Parathyroid adenoma (tissue), 2 donors: ENCODE measurements at regions not wholly inside any gene's neighbourhood (a gene's known extent, or its start where the extent isn't known, plus 50 kb on each side); places are given as distances from the start of the nearest gene placed in this dataset.

Source experiments
- H2AFZ ChIP-seq: fragments of 300-600 bp; sonication (generic); one replicate; pipeline ENCODE4 v1.7.0; 2017; ENCODE audit warnings: antibody characterized with exemption, mild to moderate bottlenecking
- H3K27ac ChIP-seq: fragments of 300-600 bp; sonication (generic); one replicate; pipeline ENCODE4 v1.7.0; 2017
- H3K27me3 ChIP-seq: fragments of 300-600 bp; sonication (generic); one replicate; pipeline ENCODE4 v1.7.0; 2017; ENCODE audit warnings: low read length; ENCODE audit not compliant: control insufficient read depth, insufficient read depth
- H3K36me3 ChIP-seq: fragments of 300-600 bp; sonication (generic); one replicate; pipeline ENCODE4 v1.7.0; 2017; ENCODE audit warnings: low read length; ENCODE audit not compliant: control insufficient read depth, insufficient read depth
- H3K4me1 ChIP-seq: fragments of 300-600 bp; sonication (generic); one replicate; pipeline ENCODE4 v1.7.0; 2017; ENCODE audit warnings: control low read depth
- H3K4me2 ChIP-seq: fragments of 300-600 bp; sonication (generic); one replicate; pipeline ENCODE4 v1.7.0; 2017; ENCODE audit warnings: low read length
- H3K4me3 ChIP-seq: fragments of 300-600 bp; sonication (generic); one replicate; pipeline ENCODE4 v1.7.0; 2017; ENCODE audit warnings: low read depth, low read length
- H3K79me2 ChIP-seq: fragments of 300-600 bp; sonication (generic); one replicate; pipeline ENCODE4 v1.7.0; 2017; ENCODE audit warnings: control low read depth
- H3K9ac ChIP-seq: fragments of 300-600 bp; sonication (generic); one replicate; pipeline ENCODE4 v1.7.0; 2017; ENCODE audit warnings: mild to moderate bottlenecking
- H3K9me3 ChIP-seq: fragments of 300-600 bp; sonication (generic); one replicate; pipeline ENCODE4 v1.7.0; 2017; ENCODE audit warnings: low read length; ENCODE audit not compliant: control insufficient read depth
- CTCF ChIP-seq: fragments of 300-600 bp; sonication (generic); IDR thresholded peaks from one replicate; pipeline ENCODE4 v1.7.0; 2017; ENCODE audit warnings: antibody characterized with exemption, mild to moderate bottlenecking
- donor health status: primary hyperparathyroidism.

GRCh38 chr1:38489844-38490270, 369.7 kb downstream of the RRAGC start:
- Histone ChIP-seq H3K9me3 (no peaks in the 10 kb centered on the region), H2AFZ (no peak overlapping the region), H3K79me2 (no peaks in the 10 kb centered on the region), H3K4me1 (no peaks in the 10 kb centered on the region), H3K9ac (no peak overlapping the region), H3K36me3 (no peaks in the 10 kb centered on the region), H3K4me2 (no peak overlapping the region), H3K27ac (no peak overlapping the region), H3K4me3 (no peak overlapping the region), H3K27me3 (no peaks in the 10 kb centered on the region)
- no peak for TF ChIP-seq CTCF

- no peaks in the 10 kb centered on the region for H3K79me2 ChIP-seq
- H3K27ac ChIP-seq, result no peak overlapping the region
- H3K9ac ChIP-seq, result no peak overlapping the region
- no peaks in the 10 kb centered on the region for H3K36me3 ChIP-seq
- no peak overlapping the region for H3K4me3 ChIP-seq
- no peaks in the 10 kb centered on the region for H3K4me1 ChIP-seq
- no peaks in the 10 kb centered on the region for H3K27me3 ChIP-seq
- H3K4me2 ChIP-seq, result no peak overlapping the region
- H3K9me3 ChIP-seq, result no peaks in the 10 kb centered on the region
- no peak for TF ChIP-seq CTCF
- no peak overlapping the region for H2AFZ ChIP-seq
Observed at GRCh38 chr1:38488162-38488898, 371.2 kb downstream of the RRAGC start.

DNA sequence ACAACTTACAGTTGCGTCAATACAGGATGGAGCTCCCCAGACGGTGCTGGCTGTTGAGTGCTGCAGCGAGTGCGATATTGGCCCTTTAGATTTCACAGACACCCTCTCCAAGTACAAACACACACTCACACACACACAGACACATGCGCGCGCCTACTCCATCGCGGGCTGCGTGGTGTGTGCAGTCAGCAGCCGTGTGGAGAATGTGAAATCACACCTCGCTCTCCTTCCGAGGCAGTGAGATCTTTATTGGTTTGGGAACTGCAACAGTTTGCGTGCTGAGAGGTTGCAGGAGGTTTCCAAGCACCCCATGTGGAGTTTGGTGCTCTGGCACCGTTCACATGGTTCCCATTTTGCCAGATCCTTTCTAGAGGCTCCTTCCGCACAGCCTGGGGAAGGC, 372.2 kb downstream of the RRAGC start:
- H3K27me3 ChIP-seq, result no peaks in the 10 kb centered on the region
- no peak overlapping the region for H3K4me3 ChIP-seq
- TF ChIP-seq CTCF, result no peak
- H3K27ac ChIP-seq, result no peak overlapping the region
- no peak overlapping the region for H3K9ac ChIP-seq
- H2AFZ ChIP-seq, result no peak overlapping the region
- H3K4me2 ChIP-seq, result no peak overlapping the region
- H3K36me3 ChIP-seq, result no peaks in the 10 kb centered on the region
- no peaks in the 10 kb centered on the region for H3K9me3 ChIP-seq
- no peaks in the 10 kb centered on the region for H3K4me1 ChIP-seq
- H3K79me2 ChIP-seq, result no peaks in the 10 kb centered on the region

DNA sequence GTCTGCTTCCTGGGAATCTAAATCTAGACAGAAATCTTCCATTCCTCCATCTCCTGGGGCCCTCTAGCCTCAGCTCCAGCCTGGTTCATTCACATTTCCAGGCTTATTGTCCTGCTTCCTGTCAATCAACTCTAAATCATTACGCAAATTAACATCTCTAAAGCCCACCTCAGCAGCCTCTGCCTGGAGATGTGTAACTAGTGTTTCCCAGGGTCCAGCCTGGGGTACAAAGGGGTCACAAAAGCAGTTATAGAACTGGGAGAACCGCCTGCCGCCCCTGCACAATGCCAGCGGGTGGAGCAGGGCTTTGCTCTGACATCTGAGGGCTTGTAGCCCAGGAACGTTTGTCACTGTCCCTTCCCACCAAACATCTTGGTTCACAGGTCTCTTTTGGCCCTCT, 373.5 kb downstream of the RRAGC start:
- Histone ChIP-seq H3K9me3 (no peaks in the 10 kb centered on the region), H3K4me2 (no peak overlapping the region), H3K9ac (no peak overlapping the region), H3K79me2 (no peaks in the 10 kb centered on the region), H3K4me3 (no peak overlapping the region), H2AFZ (no peak overlapping the region), H3K4me1 (no peaks in the 10 kb centered on the region), H3K27me3 (no peaks in the 10 kb centered on the region), H3K27ac (no peak overlapping the region), H3K36me3 (no peaks in the 10 kb centered on the region)
- no peak for TF ChIP-seq CTCF
